GM23338 (cell line): ENCODE measurements at regions not wholly inside any gene's neighbourhood (a gene's known extent, or its start where the extent isn't known, plus 50 kb on each side); places are given as distances from the start of the nearest gene placed in this dataset.

Source experiments
- ATAC-seq: fragments of 200-7000 bp; cut with Tn5 transposase; 3 replicates; pipeline ENCODE4 v1.9.1; 2020
- DNase-seq: peaks from one replicate; pipeline ENCODE4 v3.0.0-alpha.2; 2015; ENCODE audit warnings: low spot score
- H2AFZ ChIP-seq: fragments of 200-600 bp; sonication (generic); 2 replicates; pipeline ENCODE4 v1.8.0; 2016; ENCODE audit warnings: antibody characterized with exemption, mild to moderate bottlenecking, moderate library complexity
- H3F3A ChIP-seq: fragments of 200-600 bp; sonication (generic); replicated peaks from 2 replicates; pipeline ENCODE4 v1.8.0; 2017; ENCODE audit warnings: antibody characterized with exemption, mixed run types, low read depth
- H3K27ac ChIP-seq: fragments of 200-600 bp; sonication (generic); 2 replicates; pipeline ENCODE4 v1.6.1; 2016; ENCODE audit warnings: low read depth
- H3K27me3 ChIP-seq: fragments of 200-600 bp; sonication (generic); 2 replicates; pipeline ENCODE4 v1.8.0; 2016; ENCODE audit warnings: mild to moderate bottlenecking, mixed run types, moderate library complexity; ENCODE audit not compliant: insufficient read depth
- H3K36me3 ChIP-seq: fragments of 200-600 bp; sonication (generic); 2 replicates; pipeline ENCODE4 v1.8.0; 2016; ENCODE audit warnings: mild to moderate bottlenecking; ENCODE audit not compliant: insufficient read depth
- H3K4me1 ChIP-seq: fragments of 200-600 bp; sonication (generic); 2 replicates; pipeline ENCODE4 v1.8.0; 2016; ENCODE audit warnings: mild to moderate bottlenecking, moderate library complexity; ENCODE audit not compliant: insufficient read depth
- H3K4me2 ChIP-seq: fragments of 200-600 bp; sonication (generic); 2 replicates; pipeline ENCODE4 v1.7.1; 2017; ENCODE audit warnings: mixed run types
- H3K4me3 ChIP-seq: fragments of 200-600 bp; sonication (generic); 2 replicates; pipeline ENCODE4 v1.6.1; 2016; ENCODE audit warnings: mixed run types
- H3K79me2 ChIP-seq: fragments of 200-600 bp; sonication (generic); replicated peaks from 2 replicates; pipeline ENCODE4 v1.8.0; 2017; ENCODE audit warnings: mild to moderate bottlenecking; ENCODE audit not compliant: insufficient read depth
- H3K9me2 ChIP-seq: fragments of 200-600 bp; sonication (generic); 2 replicates; pipeline ENCODE4 v1.8.0; 2017; ENCODE audit not compliant: insufficient read depth
- H4K20me1 ChIP-seq: fragments of 200-600 bp; sonication (generic); replicated peaks from 2 replicates; pipeline ENCODE4 v1.8.0; 2017; ENCODE audit warnings: mild to moderate bottlenecking; ENCODE audit not compliant: insufficient read depth
- H3K27ac Mint-ChIP-seq: 2 replicates; pipeline ENCODE4 v1.8.0; 2020; ENCODE audit warnings: inconsistent platforms, mild to moderate bottlenecking, moderate library complexity, mixed read lengths
- H3K27me3 Mint-ChIP-seq: 3 replicates; pipeline ENCODE4 v1.8.0; 2022; ENCODE audit warnings: low read depth, mild to moderate bottlenecking, moderate library complexity, mixed read lengths, inconsistent platforms; ENCODE audit not compliant: insufficient read depth, poor library complexity
- H3K36me3 Mint-ChIP-seq: 3 replicates; pipeline ENCODE4 v1.8.0; 2021; ENCODE audit warnings: low read depth, mild to moderate bottlenecking, inconsistent platforms, moderate library complexity, mixed read lengths
- H3K4me1 Mint-ChIP-seq: 3 replicates; pipeline ENCODE4 v1.8.0; 2020; ENCODE audit warnings: mild to moderate bottlenecking, inconsistent platforms, mixed read lengths
- H3K4me3 Mint-ChIP-seq: 3 replicates; pipeline ENCODE4 v1.8.0; 2021; ENCODE audit warnings: moderate library complexity, mild to moderate bottlenecking, inconsistent platforms, mixed read lengths
- H3K9me3 Mint-ChIP-seq: 3 replicates; pipeline ENCODE4 v1.8.0; 2020; ENCODE audit warnings: moderate library complexity, mild to moderate bottlenecking, inconsistent platforms, mixed read lengths
- CREB1 ChIP-seq: fragments of 250-450 bp; sonication (Bioruptor Pico); IDR thresholded peaks from 2 replicates; pipeline ENCODE4 v1.5.0; 2020; ENCODE audit warnings: low read depth, mild to moderate bottlenecking, moderate library complexity
- CTCF ChIP-seq, 2 experiments: fragments of 200-600 bp in 1 of 2; sonication (generic) in 1 of 2; conservative IDR thresholded peaks; 2 replicates each; pipeline versions ENCODE4 v1.5.1 to v1.6.1; 2016 to 2017; ENCODE audit warnings: antibody characterized with exemption in 2 of 2, low read depth in 2 of 2, mild to moderate bottlenecking in 2 of 2, moderate library complexity in 1 of 2
- ETS1 ChIP-seq: IDR thresholded peaks from 2 replicates; pipeline ENCODE4 v1.6.1; 2016; ENCODE audit warnings: antibody characterized with exemption
- EZH2 ChIP-seq: fragments of 200-600 bp; sonication (generic); IDR thresholded peaks from one replicate; pipeline ENCODE4 v1.8.0; 2017; ENCODE audit warnings: antibody characterized with exemption, mild to moderate bottlenecking, low read depth; ENCODE audit not compliant: unreplicated experiment
- EZH2phosphoT487 ChIP-seq: fragments of 200-600 bp; sonication (generic); IDR thresholded peaks from one replicate; pipeline ENCODE4 v1.8.1; 2018; ENCODE audit warnings: antibody characterized with exemption; ENCODE audit not compliant: unreplicated experiment
- JUNB ChIP-seq: IDR thresholded peaks from one replicate; pipeline ENCODE4 v1.6.1; 2016; ENCODE audit warnings: antibody characterized with exemption; ENCODE audit not compliant: unreplicated experiment
- NANOG ChIP-seq: IDR thresholded peaks from 2 replicates; pipeline ENCODE4 v1.6.1; 2016; ENCODE audit warnings: antibody characterized with exemption, borderline replicate concordance
- POLR2AphosphoS5 ChIP-seq: IDR thresholded peaks from 2 replicates; pipeline ENCODE4 v1.6.1; 2016; ENCODE audit warnings: antibody characterized with exemption, low read depth
- STAT1 ChIP-seq: IDR thresholded peaks from one replicate; pipeline ENCODE4 v1.6.1; 2016; ENCODE audit warnings: antibody characterized with exemption; ENCODE audit not compliant: unreplicated experiment
- ZNF114 ChIP-seq: fragments of 250-450 bp; sonication (Bioruptor Pico); IDR thresholded peaks from 2 replicates; pipeline ENCODE4 v1.5.0; 2020; ENCODE audit warnings: mild to moderate bottlenecking, moderate library complexity
- ZNF331 ChIP-seq: fragments of 250-450 bp; sonication (Bioruptor Pico); IDR thresholded peaks from 2 replicates; pipeline ENCODE4 v1.5.0; 2020; ENCODE audit warnings: low read depth, mild to moderate bottlenecking, moderate library complexity
- ZNF462 ChIP-seq: fragments of 250-450 bp; sonication (Bioruptor Pico); IDR thresholded peaks from 2 replicates; pipeline ENCODE4 v1.5.0; 2020; ENCODE audit warnings: mild to moderate bottlenecking, moderate library complexity

DNA sequence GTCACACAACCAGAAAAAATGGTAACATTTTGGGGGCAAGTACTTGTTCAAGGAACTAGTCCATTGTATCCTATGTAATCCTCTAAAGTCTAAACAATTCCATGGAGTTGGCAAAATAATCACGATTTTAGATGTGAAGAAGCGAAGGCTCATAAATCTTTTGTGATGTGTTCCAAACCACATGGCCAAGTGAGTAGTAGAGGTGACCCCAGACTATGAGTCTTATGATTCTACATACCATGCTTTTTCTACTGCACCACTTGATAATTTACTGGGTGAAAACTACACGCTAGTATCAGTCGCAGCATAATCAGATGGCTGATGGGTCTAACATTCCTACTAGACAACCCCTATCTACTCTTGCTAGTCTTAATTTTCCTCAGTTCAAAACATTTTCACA, 371.4 kb downstream of the OSR1 start (continued):
- TF ChIP-seq ETS1 (no peak), CTCF (conservative IDR thresholded peaks at IDR 0.05; ENCODE audit: low read depth in 2 of 2) (no peak), CREB1 (CRISPR knock-in tag) (no peak), POLR2AphosphoS5 (no peak), JUNB (no peak)

- H3K27me3 ChIP-seq, result no peaks in the 10 kb centered on the region
- H3K36me3 ChIP-seq, result no peaks in the 10 kb centered on the region
- no peak overlapping the region for H2AFZ ChIP-seq
- Mint-ChIP-seq H3K27me3 (no peaks in the 10 kb centered on the region), H3K9me3 (no peaks in the 10 kb centered on the region), H3K36me3 (no peaks in the 10 kb centered on the region), H3K4me3 (no peak overlapping the region), H3K4me1 (peaks cover 15% of the 10 kb centered on the region; the same call in 2 of the 3 replicates), H3K27ac (no peak overlapping the region)
- H4K20me1 ChIP-seq, result no peaks in the 10 kb centered on the region
- H3K27ac ChIP-seq, result no peak overlapping the region
- H3K9me2 ChIP-seq, result no peaks in the 10 kb centered on the region
- H3F3A ChIP-seq, result no peaks in the 10 kb centered on the region
- no peak for DNase-seq
- H3K4me3 ChIP-seq, result no peak overlapping the region
- H3K4me2 ChIP-seq, result no peak overlapping the region
- ATAC-seq, result no peak
- H3K4me1 ChIP-seq, result peaks cover 9% of the 10 kb centered on the region
- no peaks in the 10 kb centered on the region for H3K79me2 ChIP-seq
- no peak for TF ChIP-seq CTCF (conservative IDR thresholded peaks at IDR 0.05; ENCODE audit: low read depth in 2 of 2)
- TF ChIP-seq JUNB, result no peak
- no peak for TF ChIP-seq EZH2phosphoT487
- TF ChIP-seq NANOG, result no peak
- no peak for TF ChIP-seq ZNF462 (CRISPR knock-in tag)
- TF ChIP-seq STAT1, result no peak
- no peak for TF ChIP-seq ZNF331 (CRISPR knock-in tag)
- no peak for TF ChIP-seq ZNF114
- no peak for TF ChIP-seq POLR2AphosphoS5
- no peak for TF ChIP-seq EZH2
These were observed 372.4 kb downstream of the OSR1 start for GRCh38 chr2:18986046-18986445.
